GM12892 (cell line): ENCODE measurements at regions not wholly inside any gene's neighbourhood (a gene's known extent, or its start where the extent isn't known, plus 50 kb on each side); places are given as distances from the start of the nearest gene placed in this dataset.

Experiments
- DNase-seq: peaks from one replicate; pipeline ENCODE4 v3.0.0; 2011; ENCODE audit not compliant: insufficient read length
- FAIRE-seq: peaks from 2 replicates; lab custom pipeline; 2011; peaks lifted over from hg19 to GRCh38; lab: Jason Lieb, UNC
- POLR2A ChIP-seq: IDR thresholded peaks from 2 replicates; pipeline ENCODE4 v1.6.1; 2011; ENCODE audit warnings: low read depth, low read length, control low read depth
- POLR2AphosphoS5 ChIP-seq: IDR thresholded peaks from 2 replicates; pipeline ENCODE4 v1.6.1; 2011; ENCODE audit warnings: low read depth, low read length, control low read depth
- TAF1 ChIP-seq: IDR thresholded peaks from 2 replicates; pipeline ENCODE4 v1.6.1; 2011; ENCODE audit warnings: low read depth, mild to moderate bottlenecking, control low read depth, low read length, borderline replicate concordance

GRCh38 chr22:27690599-27690998 lies 111.0 kb downstream of the MN1 start:
- DNase-seq = no peak
- no peak for TF ChIP-seq POLR2A
- no peak for TF ChIP-seq TAF1
- no peak for TF ChIP-seq POLR2AphosphoS5
- no peak for FAIRE-seq

DNA sequence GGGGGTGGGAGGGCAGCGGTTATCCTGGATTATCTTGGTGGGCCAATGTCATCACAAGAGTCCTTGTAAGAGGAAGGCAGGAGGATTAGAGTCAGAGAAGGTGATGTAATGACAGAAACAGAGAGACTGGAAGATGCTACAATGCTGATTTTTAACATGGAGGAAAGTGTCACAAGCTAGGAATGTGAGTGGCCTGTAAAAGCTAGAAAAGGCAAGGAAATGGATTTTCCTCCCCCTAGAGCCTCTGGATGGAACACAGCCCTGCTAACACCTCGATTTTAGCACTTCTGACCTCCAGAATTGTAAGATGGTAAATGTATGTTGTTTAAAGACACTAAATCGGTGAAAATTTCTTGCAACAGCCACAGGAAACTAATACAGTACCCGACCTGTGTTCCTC lies 109.3 kb downstream of the MN1 start:
- DNase-seq = no peak
- TF ChIP-seq POLR2AphosphoS5 = no peak
- no peak for TF ChIP-seq TAF1
- TF ChIP-seq POLR2A = no peak
- FAIRE-seq = no peak

DNA sequence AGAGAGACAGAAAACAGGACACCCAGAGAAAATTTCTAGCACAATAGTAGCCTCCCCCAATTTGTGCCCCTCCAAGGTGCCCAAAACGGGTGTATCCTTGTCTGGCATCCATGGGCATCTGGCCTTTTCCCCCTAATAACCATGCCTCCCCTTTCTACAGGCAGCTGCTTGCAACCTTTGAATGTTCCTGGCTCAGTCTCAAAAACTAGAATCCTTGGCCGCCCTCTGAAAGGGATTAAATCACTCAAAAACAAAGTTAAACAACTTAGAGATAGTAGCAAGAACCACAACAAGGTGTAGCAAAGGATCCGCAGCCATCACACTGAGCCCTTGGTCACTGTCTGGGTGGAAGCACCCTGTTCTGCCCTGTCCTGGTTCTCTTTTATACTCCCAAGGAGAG lies 105.6 kb downstream of the MN1 start:
- TF ChIP-seq POLR2AphosphoS5 = no peak
- no peak for TF ChIP-seq POLR2A
- no peak for TF ChIP-seq TAF1
- FAIRE-seq = no peak
- no peak for DNase-seq

DNA sequence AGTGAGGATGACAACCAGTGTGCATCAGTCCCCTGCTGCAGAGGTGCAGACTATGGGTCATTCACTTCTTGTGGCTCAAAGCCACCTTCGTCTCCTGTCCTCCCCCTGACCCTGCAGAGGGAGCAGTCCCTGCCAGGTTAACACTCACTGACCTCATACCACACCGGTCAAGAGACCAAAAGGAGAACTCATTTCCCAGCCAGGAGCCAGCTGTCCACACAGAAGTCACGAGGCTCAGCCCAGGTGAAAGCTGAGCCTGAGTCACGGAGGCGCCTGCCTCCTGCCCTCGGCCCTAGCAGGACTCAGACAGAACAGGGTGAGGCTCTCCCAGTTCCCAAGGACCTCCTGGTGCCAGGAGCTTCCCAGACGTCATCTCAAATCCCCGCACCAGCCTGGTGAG lies 103.7 kb downstream of the MN1 start:
- no peak for TF ChIP-seq POLR2A
- no peak for TF ChIP-seq POLR2AphosphoS5
- TF ChIP-seq TAF1 = no peak
- DNase-seq = no peak
- no peak for FAIRE-seq
